ENCODE measurements at regions not wholly inside any gene's neighbourhood (a gene's known extent, or its start where the extent isn't known, plus 50 kb on each side); places are given as distances from the start of the nearest gene placed in this dataset.

DNA sequence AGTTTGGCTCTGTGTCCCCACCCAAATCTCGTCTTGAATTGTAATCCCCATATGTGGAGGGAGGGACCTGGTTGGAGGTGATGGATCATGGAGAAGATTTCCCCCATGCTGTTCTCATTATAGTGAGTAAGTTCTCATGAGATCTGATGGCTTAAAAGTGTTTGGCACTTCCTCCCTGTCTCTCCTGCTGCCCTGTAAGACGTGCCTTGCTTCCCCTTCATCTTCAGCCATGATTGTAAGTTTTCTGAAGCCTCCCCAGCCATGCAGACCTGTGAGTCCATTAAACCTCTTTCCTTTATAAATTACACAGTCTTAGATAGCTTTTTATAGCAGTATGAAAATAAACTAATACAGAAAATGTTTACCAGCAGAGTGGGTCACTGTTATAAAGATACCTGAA lies 577.6 kb downstream of the UTRN start (continued):
- TF ChIP-seq RFX5 (IDR thresholded peaks at IDR 0.05; ENCODE audit: borderline replicate concordance, low read depth, low read length), result no peak
- no peak for TF ChIP-seq BACH1 (IDR thresholded peaks at IDR 0.05; ENCODE audit: low read length)

All from H1 (cell line).